ENCODE measurements at regions not wholly inside any gene's neighbourhood (a gene's known extent, or its start where the extent isn't known, plus 50 kb on each side); places are given as distances from the start of the nearest gene placed in this dataset. TPM values are rescaled to one million over a fixed set of nuclear protein-coding genes. Genes with fewer than 3 reads are reported as not detected.

Small RNA genes in the stretch of these regions (small RNA-seq; reads per million reads assigned to genes)
- not detected for gene AL390123.1
- gene RNA5SP326: not detected
- 0.74 reads per million, percentile 55 among the genes with 10 or more reads in this experiment for gene RNU5B-6P
- not detected for gene RNU6-839P

Data from frontal cortex (tissue), 1 donor.